Sigmoid colon (tissue), 4 donors: ENCODE measurements at regions not wholly inside any gene's neighbourhood (a gene's known extent, or its start where the extent isn't known, plus 50 kb on each side); places are given as distances from the start of the nearest gene placed in this dataset.

Source experiments
- EP300 ChIP-seq, 4 donors: sonication (generic); formaldehyde crosslinking; IDR thresholded peaks; one replicate each; pipeline ENCODE4 v1.6.1; 2017; ENCODE audit warnings: antibody characterized with exemption in 4 of 4
- POLR2A ChIP-seq, 2 donors: fragments of 450-650 bp; IDR thresholded peaks; one replicate each; pipeline ENCODE4 v1.6.1; 2016; ENCODE audit warnings: antibody characterized with exemption in 2 of 2, mild to moderate bottlenecking in 2 of 2, moderate library complexity in 2 of 2
- TF ChIP-seq, protein P1 (sequence below), 4 experiments: fragments of 450-650 bp in 3 of 4; fragments of 200-600 bp in 1 of 4; IDR thresholded peaks; one replicate each; pipeline ENCODE4 v1.5.1; 2016 to 2019; ENCODE audit warnings: antibody characterized with exemption in 4 of 4, mild to moderate bottlenecking in 3 of 4, moderate library complexity in 2 of 4

DNA sequence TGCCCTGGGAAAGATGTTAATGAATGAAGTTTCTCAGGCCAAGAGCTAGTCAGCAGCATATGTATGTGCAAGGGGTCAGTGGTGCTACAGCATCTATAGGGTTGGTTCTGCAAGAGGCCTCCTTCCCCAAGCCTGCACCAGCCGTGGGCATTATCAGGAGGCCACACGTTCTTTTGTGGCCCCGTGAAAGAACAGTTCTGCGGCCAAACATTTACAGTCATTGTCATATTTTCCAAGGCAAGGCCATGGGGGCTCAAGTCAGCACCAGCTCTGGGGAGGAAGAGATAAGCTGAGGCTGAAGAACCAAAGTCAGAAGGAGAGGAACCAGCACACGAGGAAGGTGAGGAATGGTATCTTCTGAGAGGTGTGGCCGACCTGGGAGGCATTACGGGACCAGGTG is 54.4 kb upstream of the TMEM72 start:
- TF ChIP-seq, protein P1, sequence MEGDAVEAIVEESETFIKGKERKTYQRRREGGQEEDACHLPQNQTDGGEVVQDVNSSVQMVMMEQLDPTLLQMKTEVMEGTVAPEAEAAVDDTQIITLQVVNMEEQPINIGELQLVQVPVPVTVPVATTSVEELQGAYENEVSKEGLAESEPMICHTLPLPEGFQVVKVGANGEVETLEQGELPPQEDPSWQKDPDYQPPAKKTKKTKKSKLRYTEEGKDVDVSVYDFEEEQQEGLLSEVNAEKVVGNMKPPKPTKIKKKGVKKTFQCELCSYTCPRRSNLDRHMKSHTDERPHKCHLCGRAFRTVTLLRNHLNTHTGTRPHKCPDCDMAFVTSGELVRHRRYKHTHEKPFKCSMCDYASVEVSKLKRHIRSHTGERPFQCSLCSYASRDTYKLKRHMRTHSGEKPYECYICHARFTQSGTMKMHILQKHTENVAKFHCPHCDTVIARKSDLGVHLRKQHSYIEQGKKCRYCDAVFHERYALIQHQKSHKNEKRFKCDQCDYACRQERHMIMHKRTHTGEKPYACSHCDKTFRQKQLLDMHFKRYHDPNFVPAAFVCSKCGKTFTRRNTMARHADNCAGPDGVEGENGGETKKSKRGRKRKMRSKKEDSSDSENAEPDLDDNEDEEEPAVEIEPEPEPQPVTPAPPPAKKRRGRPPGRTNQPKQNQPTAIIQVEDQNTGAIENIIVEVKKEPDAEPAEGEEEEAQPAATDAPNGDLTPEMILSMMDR (IDR thresholded peaks at IDR 0.05): no peak
- TF ChIP-seq POLR2A (IDR thresholded peaks at IDR 0.05) (no peak), EP300 (IDR thresholded peaks at IDR 0.05) (no peak)
